ENCODE measurements at regions not wholly inside any gene's neighbourhood (a gene's known extent, or its start where the extent isn't known, plus 50 kb on each side); places are given as distances from the start of the nearest gene placed in this dataset.
A peak's percentile ranks its signal among the peaks of the same experiment; 100 is the strongest.

DNA sequence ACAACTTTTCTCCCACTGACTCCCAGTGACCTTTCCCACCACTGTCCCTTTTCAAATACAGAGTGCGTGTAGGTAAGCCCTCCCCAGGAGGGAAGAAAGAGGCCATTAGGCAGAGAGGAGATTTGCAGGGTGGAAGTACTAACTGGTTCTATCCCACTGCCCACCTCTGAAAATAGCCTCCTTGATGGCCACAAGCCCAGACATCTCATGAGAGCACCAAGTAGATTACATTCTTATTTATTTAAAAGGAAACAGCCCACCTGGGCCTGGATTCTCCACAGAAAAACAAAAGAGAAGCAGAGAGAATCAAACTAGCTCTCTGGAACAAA, 445.3 kb downstream of the FOXO1 start:
- H3K36me3 Mint-ChIP-seq, result peaks cover 6% of the 10 kb centered on the region
- CTCF ChIA-PET, result interaction anchor here (0.6 to 1.3 kb wide), 3 partner anchors 14 to 153 kb away, joined by 3 to 6 read pairs (median 4); no protein-coding TSS in a partner anchor

DNA sequence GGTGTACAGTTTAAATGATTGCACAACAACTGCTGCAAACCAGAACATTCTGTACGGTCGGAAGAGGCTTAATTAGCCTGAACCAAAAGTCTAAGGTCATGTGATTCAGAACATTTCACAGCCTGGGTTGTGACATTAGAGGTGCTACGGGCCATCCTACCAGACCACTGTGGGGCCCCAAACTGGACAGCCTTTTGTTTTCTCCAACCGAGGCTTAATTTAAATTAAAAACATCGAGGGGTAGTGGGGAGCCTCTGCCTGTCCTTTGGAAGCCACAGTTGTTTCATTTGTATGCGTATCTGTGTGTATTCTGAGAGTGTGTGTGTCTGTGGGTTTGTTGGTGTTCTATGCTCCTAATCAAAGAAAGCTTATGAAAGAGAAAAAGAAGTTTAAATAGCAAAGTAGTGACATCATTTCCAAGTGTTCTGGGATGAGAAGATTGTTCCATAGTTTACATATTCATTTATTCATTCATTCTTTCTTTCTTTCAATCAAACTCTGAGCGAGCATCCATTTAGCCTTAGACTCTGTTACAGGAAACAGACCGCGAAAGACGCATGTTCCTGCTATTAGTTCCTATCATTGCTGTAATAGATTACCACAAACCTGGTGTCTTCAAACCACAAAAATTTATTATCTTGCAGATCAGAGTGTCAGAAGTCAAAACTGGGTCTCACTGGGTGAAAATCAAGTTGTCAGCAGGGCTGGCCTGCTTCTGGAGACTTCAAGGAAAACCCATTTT, 444.8 kb downstream of the FOXO1 start:
- peak overlapping the region; percentile 69 for H3K27ac Mint-ChIP-seq
- no peaks in the 10 kb centered on the region for H3K27me3 Mint-ChIP-seq
- peak; percentile 28 for DNase-seq
- H3K9me3 Mint-ChIP-seq, result peaks cover 12% of the 10 kb centered on the region
- H3K4me3 Mint-ChIP-seq, result peak overlapping the region; percentile 19
- H3K4me1 Mint-ChIP-seq, result peaks cover 46% of the 10 kb centered on the region
- CTCF ChIA-PET, result interaction anchor here (0.6 to 1.1 kb wide), 2 partner anchors 94 to 153 kb away, joined by 3 to 6 read pairs; no protein-coding TSS in a partner anchor
- H3K36me3 Mint-ChIP-seq, result peaks cover 5% of the 10 kb centered on the region

More for the DNA sequence above, 445.3 kb downstream of the FOXO1 start:
- Mint-ChIP-seq H3K4me3 (no peak overlapping the region), H3K9me3 (peaks cover 14% of the 10 kb centered on the region), H3K27ac (peak overlapping the region; percentile 69), H3K27me3 (no peaks in the 10 kb centered on the region), H3K4me1 (peaks cover 46% of the 10 kb centered on the region)
- no peak for DNase-seq

DNA sequence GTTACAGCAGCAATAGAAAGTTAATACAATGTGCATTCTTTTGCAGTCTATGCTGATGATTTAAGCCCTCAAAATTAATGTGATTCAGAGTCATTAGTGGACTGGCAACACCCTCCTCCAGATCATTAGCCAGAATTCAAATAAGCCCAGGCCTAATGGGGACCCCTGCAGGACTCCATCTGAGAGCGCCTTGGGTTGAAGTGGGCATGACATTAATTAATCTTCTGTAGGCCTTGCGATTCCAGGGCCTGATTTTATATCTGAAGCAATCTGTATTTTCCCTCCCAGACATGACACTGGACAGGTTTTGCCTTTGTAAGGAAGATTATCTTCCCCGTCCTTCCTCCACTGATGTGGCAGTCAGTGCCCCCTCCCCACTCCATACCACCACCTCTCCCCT, 442.9 kb downstream of the FOXO1 start:
- H3K36me3 Mint-ChIP-seq, result peaks cover 2% of the 10 kb centered on the region
- no peak overlapping the region for H3K4me3 Mint-ChIP-seq
- no peak for DNase-seq
- CTCF ChIA-PET, result no interaction called here
- H3K27ac Mint-ChIP-seq, result no peak overlapping the region
- H3K9me3 Mint-ChIP-seq, result peaks cover 5% of the 10 kb centered on the region
- H3K4me1 Mint-ChIP-seq, result peaks cover 37% of the 10 kb centered on the region
- no peaks in the 10 kb centered on the region for H3K27me3 Mint-ChIP-seq

DNA sequence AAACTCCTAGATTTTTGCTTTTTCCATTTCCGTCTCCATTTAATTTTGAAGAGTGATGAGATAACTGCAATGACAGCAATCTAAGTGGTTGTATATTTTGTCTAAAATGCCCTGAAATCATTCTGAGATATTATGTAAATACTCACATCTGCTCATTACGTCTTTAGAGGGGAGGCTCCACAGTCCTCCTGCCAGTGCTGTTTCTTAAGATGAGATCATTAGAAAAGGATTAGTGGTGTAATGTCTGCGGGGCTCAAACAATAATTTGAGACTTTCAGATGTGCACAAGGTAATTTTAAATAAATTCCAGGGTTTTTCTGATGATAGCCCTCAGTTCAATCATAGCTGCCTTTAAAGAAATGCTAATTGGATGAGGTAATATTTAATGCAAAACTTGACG, 437.9 kb downstream of the FOXO1 start:
- Mint-ChIP-seq H3K27me3 (no peaks in the 10 kb centered on the region), H3K9me3 (peaks cover 2% of the 10 kb centered on the region), H3K4me3 (no peak overlapping the region), H3K27ac (no peak overlapping the region), H3K36me3 (peaks cover 2% of the 10 kb centered on the region), H3K4me1 (peaks cover 5% of the 10 kb centered on the region)
- CTCF ChIA-PET, result no interaction called here
- DNase-seq, result no peak

DNA sequence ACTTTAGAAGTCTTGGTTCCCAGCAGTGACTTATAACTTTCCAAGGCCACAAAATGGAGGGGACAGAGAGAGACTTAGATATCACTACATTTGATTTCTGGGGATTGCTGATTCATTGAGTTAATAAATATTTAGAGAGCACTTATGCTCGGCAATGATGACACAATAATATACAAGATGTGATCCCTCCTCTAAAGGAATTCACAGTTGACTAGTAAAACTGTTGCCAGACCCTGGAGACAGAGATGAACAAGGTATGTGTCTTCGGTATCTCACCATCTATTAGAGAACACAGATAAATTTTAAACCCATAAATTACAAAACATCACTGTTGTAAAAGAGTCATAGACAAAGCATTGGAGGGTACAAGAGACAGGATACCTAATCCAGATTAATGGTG, 437.5 kb downstream of the FOXO1 start:
- peaks cover 2% of the 10 kb centered on the region for H3K36me3 Mint-ChIP-seq
- peaks cover 2% of the 10 kb centered on the region for H3K9me3 Mint-ChIP-seq
- no peak overlapping the region for H3K4me3 Mint-ChIP-seq
- peaks cover 3% of the 10 kb centered on the region for H3K4me1 Mint-ChIP-seq
- CTCF ChIA-PET, result no interaction called here
- DNase-seq, result no peak
- H3K27me3 Mint-ChIP-seq, result no peaks in the 10 kb centered on the region
- no peak overlapping the region for H3K27ac Mint-ChIP-seq

DNA sequence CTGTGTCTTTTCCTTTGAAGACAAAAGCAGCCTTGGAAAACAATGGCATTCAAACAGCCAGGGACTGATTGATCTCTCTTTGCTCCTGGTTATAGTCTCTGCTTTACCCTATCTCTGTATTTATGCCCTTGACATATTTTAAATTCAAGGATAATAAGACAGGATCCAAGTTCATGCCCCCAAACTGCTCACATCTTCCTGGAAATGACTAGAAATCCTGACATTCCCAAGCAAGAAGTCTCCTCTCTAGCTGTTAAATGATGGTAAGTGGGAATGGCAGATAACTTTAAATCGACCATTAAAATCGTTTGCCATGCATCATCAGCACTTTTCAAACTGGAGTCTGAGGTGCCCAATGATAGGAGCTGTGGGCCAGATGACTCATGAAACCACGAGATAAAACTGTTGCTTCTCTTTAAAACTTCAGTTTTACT, 435.6 kb downstream of the FOXO1 start:
- CTCF ChIA-PET, result no interaction called here
- Mint-ChIP-seq H3K27me3 (no peaks in the 10 kb centered on the region), H3K9me3 (peaks cover 2% of the 10 kb centered on the region), H3K4me3 (no peak overlapping the region), H3K27ac (no peak overlapping the region), H3K36me3 (no peaks in the 10 kb centered on the region), H3K4me1 (peaks cover 3% of the 10 kb centered on the region)
- DNase-seq, result no peak

DNA sequence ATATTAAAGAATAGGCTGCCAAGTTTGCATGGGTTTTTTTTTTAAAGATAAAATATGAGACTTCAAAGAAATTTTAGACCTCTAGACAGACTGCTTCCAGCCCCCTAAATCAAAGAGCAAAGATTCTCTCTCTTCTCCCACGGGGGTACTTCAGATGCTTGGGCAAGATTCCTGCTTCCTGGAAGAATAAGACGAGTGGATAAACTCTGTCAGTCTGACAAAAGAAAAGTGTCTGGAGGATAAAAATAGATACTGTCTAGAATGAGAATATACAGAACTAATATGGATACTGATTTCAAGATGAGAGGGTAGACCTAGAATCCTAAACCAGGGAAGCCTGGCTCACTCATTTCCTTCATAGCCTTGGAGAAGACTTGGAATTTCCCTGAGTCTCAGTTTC, 435.1 kb downstream of the FOXO1 start:
- Mint-ChIP-seq H3K4me1 (peaks cover 3% of the 10 kb centered on the region), H3K4me3 (no peak overlapping the region), H3K27ac (no peak overlapping the region), H3K27me3 (no peaks in the 10 kb centered on the region), H3K36me3 (no peaks in the 10 kb centered on the region), H3K9me3 (peaks cover 2% of the 10 kb centered on the region)
- no peak for DNase-seq
- CTCF ChIA-PET, result no interaction called here

DNA sequence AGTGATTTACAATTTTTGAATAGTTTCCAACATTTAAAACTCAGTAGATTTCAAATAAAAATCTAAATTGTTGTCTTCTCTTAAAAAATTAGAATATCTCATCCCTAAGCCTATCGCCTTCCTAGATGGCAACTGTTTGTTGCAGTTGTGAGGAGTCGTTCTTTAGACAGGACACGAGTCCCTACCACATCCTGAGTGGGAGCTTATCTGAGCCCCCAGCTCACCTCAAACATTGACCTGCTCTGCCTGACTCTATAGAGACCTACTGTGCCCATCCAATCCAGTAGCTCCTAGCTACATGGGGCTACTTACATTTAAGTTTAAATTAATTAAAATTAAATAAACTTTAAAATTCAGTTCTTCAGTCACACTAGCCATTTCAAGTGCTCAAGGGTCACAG, 434.7 kb downstream of the FOXO1 start:
- Mint-ChIP-seq H3K9me3 (peaks cover 2% of the 10 kb centered on the region), H3K36me3 (no peaks in the 10 kb centered on the region), H3K4me1 (peaks cover 3% of the 10 kb centered on the region), H3K27me3 (no peaks in the 10 kb centered on the region), H3K4me3 (no peak overlapping the region), H3K27ac (no peak overlapping the region)
- CTCF ChIA-PET, result no interaction called here
- DNase-seq, result no peak

DNA sequence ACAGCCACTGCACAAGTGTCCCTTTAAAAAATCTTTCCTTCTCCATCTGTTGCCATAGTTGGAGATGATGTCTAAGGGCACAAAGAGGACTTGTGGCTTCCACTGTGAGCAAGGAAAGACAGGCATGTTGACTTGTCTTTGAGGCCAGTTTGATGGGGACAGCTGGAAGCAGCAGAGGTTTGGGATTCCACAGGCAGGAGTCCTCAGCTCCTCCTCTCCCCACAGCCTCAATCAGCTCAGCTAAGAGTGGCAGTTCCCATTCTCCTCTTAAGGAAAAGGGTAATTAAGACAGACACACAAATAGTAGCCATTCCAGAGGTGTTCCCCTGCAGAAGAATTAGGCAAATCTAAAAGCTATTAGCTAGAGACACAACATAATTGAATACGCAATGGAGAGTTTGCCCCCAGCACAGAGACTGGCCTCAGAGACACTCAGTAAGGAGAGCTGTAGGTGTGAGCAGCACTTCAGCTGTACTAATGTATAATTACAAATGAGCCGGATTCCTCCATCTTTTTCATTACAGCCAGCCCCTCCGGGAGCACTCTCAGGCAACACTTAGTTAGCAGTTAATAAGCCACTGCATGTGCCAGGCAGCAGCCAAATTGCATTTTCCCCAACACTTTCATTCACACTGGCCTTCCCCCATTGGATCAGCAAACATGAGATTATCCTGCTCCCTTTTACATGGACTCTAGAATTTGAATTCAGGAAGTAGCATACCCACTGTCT, 434.0 kb downstream of the FOXO1 start:
- no peak overlapping the region for H3K27ac Mint-ChIP-seq
- peaks cover 3% of the 10 kb centered on the region for H3K4me1 Mint-ChIP-seq
- H3K9me3 Mint-ChIP-seq, result peaks cover 2% of the 10 kb centered on the region
- no peaks in the 10 kb centered on the region for H3K36me3 Mint-ChIP-seq
- no peaks in the 10 kb centered on the region for H3K27me3 Mint-ChIP-seq
- DNase-seq, result no peak
- CTCF ChIA-PET, result no interaction called here
- no peak overlapping the region for H3K4me3 Mint-ChIP-seq

DNA sequence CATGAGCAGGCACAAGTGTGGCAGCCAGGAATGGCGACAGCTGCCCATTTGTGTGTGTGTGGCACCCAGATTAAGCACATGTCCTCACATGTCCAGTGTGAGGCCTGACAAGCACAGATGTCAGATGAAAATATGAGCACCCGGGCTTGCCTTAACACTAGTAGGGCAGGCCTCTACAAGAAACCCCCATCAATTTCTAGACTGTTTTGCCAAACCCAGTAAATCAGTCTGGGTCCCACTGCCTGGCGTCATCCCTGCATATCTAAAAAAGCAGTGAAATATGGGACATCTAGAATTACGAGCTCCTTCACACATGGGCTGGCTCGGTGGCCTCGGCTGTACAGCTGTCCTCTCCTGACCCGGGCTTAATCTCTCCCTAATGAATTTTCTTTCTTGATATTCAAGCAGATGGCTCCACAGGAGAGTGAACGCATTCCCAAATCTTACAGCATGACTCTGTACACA, 432.7 kb downstream of the FOXO1 start:
- CTCF ChIA-PET, result no interaction called here
- Mint-ChIP-seq H3K36me3 (no peaks in the 10 kb centered on the region), H3K27me3 (no peaks in the 10 kb centered on the region), H3K4me1 (peaks cover 3% of the 10 kb centered on the region), H3K9me3 (peaks cover 2% of the 10 kb centered on the region), H3K27ac (no peak overlapping the region), H3K4me3 (no peak overlapping the region)
- no peak for DNase-seq

DNA sequence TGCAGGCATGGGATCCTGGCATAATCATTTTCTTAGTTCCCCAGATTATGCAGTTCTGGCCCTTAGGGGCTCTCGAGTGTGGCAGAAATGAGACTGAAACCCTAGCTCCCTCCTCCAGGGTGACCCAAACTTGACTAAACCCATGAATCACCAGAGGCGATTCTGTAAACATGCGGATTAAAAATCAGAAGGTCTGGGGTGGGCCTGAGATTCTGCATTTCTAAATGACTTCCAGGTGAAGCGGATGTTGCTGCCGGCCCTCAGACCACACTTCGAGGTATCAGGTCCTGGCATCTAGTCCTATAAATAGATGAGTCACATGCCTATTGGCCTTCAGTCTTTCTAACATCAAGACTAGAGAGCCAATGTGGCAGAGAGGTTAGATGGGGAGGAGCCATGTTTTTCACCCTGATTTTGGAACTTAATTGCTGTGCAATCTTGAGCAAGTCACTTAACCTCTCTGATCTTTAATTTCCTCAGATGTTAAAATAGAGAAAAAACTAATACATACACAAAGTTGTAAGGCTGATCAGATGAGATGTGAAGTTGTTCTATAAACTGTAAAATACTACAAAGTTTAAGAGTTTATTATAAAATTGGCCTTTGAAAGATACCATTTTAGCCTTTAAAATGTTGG, 431.2 kb downstream of the FOXO1 start:
- Mint-ChIP-seq H3K4me1 (peaks cover 3% of the 10 kb centered on the region), H3K27me3 (no peaks in the 10 kb centered on the region), H3K27ac (no peak overlapping the region), H3K36me3 (no peaks in the 10 kb centered on the region), H3K9me3 (no peaks in the 10 kb centered on the region), H3K4me3 (no peak overlapping the region)
- no peak for DNase-seq
- CTCF ChIA-PET, result no interaction called here

DNA sequence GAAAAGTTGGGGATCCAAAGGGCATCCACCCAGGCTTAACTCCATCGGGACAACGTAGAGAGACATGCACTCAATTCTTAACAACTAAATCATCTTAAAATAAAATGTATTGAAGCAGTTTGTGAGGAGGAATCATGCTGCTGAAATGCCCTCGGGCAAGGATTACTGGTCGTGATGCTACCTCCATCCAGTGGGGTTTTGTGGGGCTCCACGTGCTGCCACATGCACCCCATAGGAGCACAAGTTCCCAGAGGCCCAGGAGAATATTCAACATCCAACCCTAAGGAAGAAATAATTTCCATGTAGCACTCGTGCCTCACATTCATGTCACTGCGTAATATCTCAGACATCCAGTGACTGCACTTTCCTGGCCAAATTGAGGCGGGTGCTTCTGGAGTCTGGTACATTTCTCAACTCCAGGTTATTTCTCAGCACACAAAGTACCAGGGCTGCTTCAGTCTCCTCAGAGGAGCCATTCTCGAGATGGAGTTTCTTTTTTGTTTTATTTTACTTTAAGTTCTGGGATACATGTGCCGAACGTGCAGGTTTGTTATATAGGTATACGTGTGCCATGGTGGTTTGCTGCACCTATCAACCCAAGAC, 429.8 kb downstream of the FOXO1 start:
- no peak for DNase-seq
- no peaks in the 10 kb centered on the region for H3K27me3 Mint-ChIP-seq
- no peaks in the 10 kb centered on the region for H3K36me3 Mint-ChIP-seq
- H3K9me3 Mint-ChIP-seq, result no peaks in the 10 kb centered on the region
- no peak overlapping the region for H3K27ac Mint-ChIP-seq
- no peak overlapping the region for H3K4me3 Mint-ChIP-seq
- CTCF ChIA-PET, result no interaction called here
- H3K4me1 Mint-ChIP-seq, result no peaks in the 10 kb centered on the region

DNA sequence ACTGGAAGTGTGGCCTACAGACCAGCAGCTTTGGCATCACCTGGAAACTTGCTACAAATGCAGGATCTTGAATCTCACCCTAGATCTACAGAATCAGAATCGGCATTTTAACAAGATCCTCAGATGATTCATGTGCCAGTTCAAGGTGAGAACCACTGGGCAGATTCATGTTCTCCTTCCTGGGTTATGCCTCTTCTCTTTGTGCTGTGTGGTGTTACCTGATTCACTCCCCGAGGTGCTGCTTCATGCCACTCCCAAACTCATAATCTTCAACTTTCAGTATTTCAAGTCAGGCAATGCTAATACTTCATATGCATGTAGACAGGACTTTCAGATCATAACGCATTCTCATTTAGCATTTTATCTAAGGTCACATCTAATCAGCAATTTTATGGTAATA, 427.7 kb downstream of the FOXO1 start:
- no peak for DNase-seq
- Mint-ChIP-seq H3K27ac (no peak overlapping the region), H3K27me3 (no peaks in the 10 kb centered on the region), H3K4me3 (no peak overlapping the region), H3K36me3 (no peaks in the 10 kb centered on the region), H3K9me3 (no peaks in the 10 kb centered on the region), H3K4me1 (no peaks in the 10 kb centered on the region)
- CTCF ChIA-PET, result no interaction called here

DNA sequence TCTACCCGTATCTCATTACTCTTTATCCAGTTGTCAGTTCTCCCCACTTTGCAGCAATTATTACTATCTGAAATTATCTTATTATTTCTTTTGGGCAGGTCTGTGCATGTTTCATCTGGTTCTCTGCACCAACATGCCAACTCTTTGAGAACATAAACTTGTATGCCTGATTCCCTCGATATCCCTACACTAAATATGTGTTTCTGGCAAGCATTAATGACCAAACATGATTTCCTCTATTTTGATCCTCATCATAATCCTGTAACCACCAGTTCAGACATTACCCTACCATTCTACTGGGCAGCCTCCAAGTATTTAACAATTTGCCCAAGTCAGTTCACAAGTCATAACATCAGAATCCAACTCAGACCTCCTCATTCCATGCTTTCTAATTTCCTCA, 426.1 kb downstream of the FOXO1 start:
- Mint-ChIP-seq H3K4me1 (no peaks in the 10 kb centered on the region), H3K27ac (no peak overlapping the region), H3K9me3 (no peaks in the 10 kb centered on the region), H3K4me3 (no peak overlapping the region), H3K36me3 (no peaks in the 10 kb centered on the region), H3K27me3 (no peaks in the 10 kb centered on the region)
- no peak for DNase-seq
- CTCF ChIA-PET, result no interaction called here
